GM21529 (cell line): ENCODE measurements at regions not wholly inside any gene's neighbourhood (a gene's known extent, or its start where the extent isn't known, plus 50 kb on each side); places are given as distances from the start of the nearest gene placed in this dataset.

Source experiments
- ATAC-seq: cut with Tn5 transposase; IDR thresholded peaks from one replicate; pipeline ENCODE4 v1.9.1; 2021; ENCODE audit not compliant: unreplicated experiment

GRCh38 chr4:58935332-58935731 lies 1825.1 kb upstream of the IGFBP7 start:
- no peak for ATAC-seq

- ATAC-seq = no peak
These were observed 1826.3 kb upstream of the IGFBP7 start for GRCh38 chr4:58936436-58936835.

GRCh38 chr4:58940167-58940566 lies 1830.0 kb upstream of the IGFBP7 start:
- ATAC-seq = no peak

GRCh38 chr4:58941286-58941685 lies 1831.1 kb upstream of the IGFBP7 start:
- ATAC-seq = no peak

- no peak for ATAC-seq
These were observed 1843.4 kb upstream of the IGFBP7 start for GRCh38 chr4:58953575-58953974.

GRCh38 chr4:58957711-58958110 lies 1847.5 kb upstream of the IGFBP7 start:
- ATAC-seq = no peak

GRCh38 chr4:58961283-58961682 lies 1851.1 kb upstream of the IGFBP7 start:
- no peak for ATAC-seq

GRCh38 chr4:58961925-58962324 lies 1851.7 kb upstream of the IGFBP7 start:
- ATAC-seq = no peak

- ATAC-seq = no peak
These were observed 1852.2 kb upstream of the IGFBP7 start for GRCh38 chr4:58962424-58962823.

- ATAC-seq = no peak
These were observed 1871.6 kb upstream of the IGFBP7 start for GRCh38 chr4:58981828-58982227.

- ATAC-seq = no peak
These were observed 1873.7 kb upstream of the IGFBP7 start for GRCh38 chr4:58983887-58984286.

- ATAC-seq = no peak
These were observed 1892.0 kb upstream of the IGFBP7 start for GRCh38 chr4:59002148-59002547.

GRCh38 chr4:59024257-59024656 lies 1914.1 kb upstream of the IGFBP7 start:
- ATAC-seq = no peak

GRCh38 chr4:59037812-59038211 lies 1927.6 kb upstream of the IGFBP7 start:
- ATAC-seq = no peak

- no peak for ATAC-seq
These were observed 1928.9 kb upstream of the IGFBP7 start for GRCh38 chr4:59039046-59039445.

- no peak for ATAC-seq
These were observed 1934.2 kb upstream of the IGFBP7 start for GRCh38 chr4:59044286-59044900.

- ATAC-seq = no peak
These were observed 1943.9 kb upstream of the IGFBP7 start for GRCh38 chr4:59054086-59054485.

- no peak for ATAC-seq
These were observed 1947.6 kb upstream of the IGFBP7 start for GRCh38 chr4:59057804-59058203.

GRCh38 chr4:59058543-59058942 lies 1948.4 kb upstream of the IGFBP7 start:
- ATAC-seq = no peak

- ATAC-seq = no peak
These were observed 1950.0 kb upstream of the IGFBP7 start for GRCh38 chr4:59060002-59060846.

GRCh38 chr4:59060895-59061294 lies 1950.7 kb upstream of the IGFBP7 start:
- no peak for ATAC-seq

GRCh38 chr4:59063015-59063720 lies 1953.0 kb upstream of the IGFBP7 start:
- ATAC-seq = no peak
